ENCODE measurements at regions not wholly inside any gene's neighbourhood (a gene's known extent, or its start where the extent isn't known, plus 50 kb on each side); places are given as distances from the start of the nearest gene placed in this dataset.

GRCh38 chr21:27076025-27076424 lies 109.1 kb upstream of the ADAMTS5 start:
- no peak overlapping the region for H3K4me2 ChIP-seq (ENCODE audit: low read depth, low read length, poor library complexity, severe bottlenecking)
- H3F3A ChIP-seq (ENCODE audit: low read depth): no peaks in the 10 kb centered on the region
- no peaks in the 10 kb centered on the region for H3K36me3 ChIP-seq (ENCODE audit: insufficient read depth, low read length)
- H3K27me3 ChIP-seq (ENCODE audit: insufficient read depth, low read length, poor library complexity, severe bottlenecking): no peaks in the 10 kb centered on the region
- no peaks in the 10 kb centered on the region for H3K4me1 ChIP-seq (ENCODE audit: insufficient read depth, low read length, poor library complexity, severe bottlenecking)
- H3K9ac ChIP-seq (ENCODE audit: low read depth, low read length, poor library complexity, severe bottlenecking): no peak overlapping the region
- no peaks in the 10 kb centered on the region for H3K9me2 ChIP-seq (replicated peaks; ENCODE audit: low read depth, low read length)
- no peaks in the 10 kb centered on the region for H3K9me3 ChIP-seq (ENCODE audit: insufficient read depth, low read depth, low read length)
- H3K4me3 ChIP-seq (ENCODE audit: low read length, poor library complexity, severe bottlenecking): no peak overlapping the region
- H4K20me1 ChIP-seq (ENCODE audit: insufficient read depth, low read length, poor library complexity, severe bottlenecking): no peaks in the 10 kb centered on the region
- TF ChIP-seq EZH2phosphoT487 (IDR thresholded peaks at IDR 0.05; ENCODE audit: borderline replicate concordance): no peak
- TF ChIP-seq CTCF (conservative IDR thresholded peaks at IDR 0.05; ENCODE audit: low read length): no peak
- no peak overlapping the region for H2AFZ ChIP-seq (ENCODE audit: low read length)
- H3K79me2 ChIP-seq (ENCODE audit: insufficient read depth, low read length): no peaks in the 10 kb centered on the region

- Histone ChIP-seq H3K36me3 (ENCODE audit: insufficient read depth, low read length) (no peaks in the 10 kb centered on the region), H3K4me3 (ENCODE audit: low read length, poor library complexity, severe bottlenecking) (no peak overlapping the region), H4K20me1 (ENCODE audit: insufficient read depth, low read length, poor library complexity, severe bottlenecking) (no peaks in the 10 kb centered on the region), H3K9ac (ENCODE audit: low read depth, low read length, poor library complexity, severe bottlenecking) (no peak overlapping the region), H3K4me1 (ENCODE audit: insufficient read depth, low read length, poor library complexity, severe bottlenecking) (no peaks in the 10 kb centered on the region), H3K9me2 (replicated peaks; ENCODE audit: low read depth, low read length) (no peaks in the 10 kb centered on the region), H3K79me2 (ENCODE audit: insufficient read depth, low read length) (no peaks in the 10 kb centered on the region), H3K27me3 (ENCODE audit: insufficient read depth, low read length, poor library complexity, severe bottlenecking) (no peaks in the 10 kb centered on the region), H3F3A (ENCODE audit: low read depth) (no peaks in the 10 kb centered on the region), H3K9me3 (ENCODE audit: insufficient read depth, low read depth, low read length) (no peaks in the 10 kb centered on the region), H2AFZ (ENCODE audit: low read length) (no peak overlapping the region), H3K4me2 (ENCODE audit: low read depth, low read length, poor library complexity, severe bottlenecking) (no peak overlapping the region)
- no peak for TF ChIP-seq EZH2phosphoT487 (IDR thresholded peaks at IDR 0.05; ENCODE audit: borderline replicate concordance)
- TF ChIP-seq CTCF (conservative IDR thresholded peaks at IDR 0.05; ENCODE audit: low read length): no peak
Measured at GRCh38 chr21:27070861-27071670, 104.2 kb upstream of the ADAMTS5 start.

- H3K9ac ChIP-seq (ENCODE audit: low read depth, low read length, poor library complexity, severe bottlenecking): no peak overlapping the region
- H2AFZ ChIP-seq (ENCODE audit: low read length): no peak overlapping the region
- H3K79me2 ChIP-seq (ENCODE audit: insufficient read depth, low read length): no peaks in the 10 kb centered on the region
- H3K9me2 ChIP-seq (replicated peaks; ENCODE audit: low read depth, low read length): no peaks in the 10 kb centered on the region
- H4K20me1 ChIP-seq (ENCODE audit: insufficient read depth, low read length, poor library complexity, severe bottlenecking): no peaks in the 10 kb centered on the region
- H3F3A ChIP-seq (ENCODE audit: low read depth): no peaks in the 10 kb centered on the region
- no peaks in the 10 kb centered on the region for H3K9me3 ChIP-seq (ENCODE audit: insufficient read depth, low read depth, low read length)
- H3K27me3 ChIP-seq (ENCODE audit: insufficient read depth, low read length, poor library complexity, severe bottlenecking): no peaks in the 10 kb centered on the region
- TF ChIP-seq CTCF (conservative IDR thresholded peaks at IDR 0.05; ENCODE audit: low read length): no peak
- TF ChIP-seq EZH2phosphoT487 (IDR thresholded peaks at IDR 0.05; ENCODE audit: borderline replicate concordance): no peak
- H3K4me2 ChIP-seq (ENCODE audit: low read depth, low read length, poor library complexity, severe bottlenecking): no peak overlapping the region
- H3K36me3 ChIP-seq (ENCODE audit: insufficient read depth, low read length): no peaks in the 10 kb centered on the region
- H3K4me3 ChIP-seq (ENCODE audit: low read length, poor library complexity, severe bottlenecking): no peak overlapping the region
- H3K4me1 ChIP-seq (ENCODE audit: insufficient read depth, low read length, poor library complexity, severe bottlenecking): no peaks in the 10 kb centered on the region
Measured at GRCh38 chr21:27068811-27069210, 101.9 kb upstream of the ADAMTS5 start.

Measured in Loucy (cell line).